HepG2 (cell line): ENCODE measurements at regions not wholly inside any gene's neighbourhood (a gene's known extent, or its start where the extent isn't known, plus 50 kb on each side); places are given as distances from the start of the nearest gene placed in this dataset.

ENCODE experiments used
- ATAC-seq: fragments of 200-7000 bp; cut with Tn5 transposase; 3 replicates; pipeline ENCODE4 v1.9.1; 2020; ENCODE audit warnings: mild to moderate bottlenecking, moderate library complexity
- BruUV-seq: library from RNA; stranded (reverse); fragments of 400-500 nt; replicated peaks from 2 replicates; lab custom pipeline; 2021; lab: Mats Ljungman, UMichigan
- CTCF ChIA-PET: fragments of 300-600 bp; formaldehyde crosslinking; extraction: SDS; loops from one replicate; lab custom pipeline; 2021; ENCODE audit warnings: low total read pairs, inconsistent platforms, low intra/inter-chr PET ratio; lab: Yijun Ruan, JAX
- POLR2A ChIA-PET: fragments of 350-600 bp; sonication (Branson Sonifier 250); formaldehyde crosslinking; loops from one replicate; lab custom pipeline; 2020; ENCODE audit warnings: antibody characterized with exemption, inconsistent platforms; lab: Yijun Ruan, JAX
- DNase-seq: peaks from one replicate; pipeline ENCODE4 v3.0.0-alpha.2; 2015; ENCODE audit warnings: low spot score
- FAIRE-seq: peaks from 3 replicates; lab custom pipeline; 2011; peaks lifted over from hg19 to GRCh38; lab: Jason Lieb, UNC
- H2AFZ ChIP-seq: one replicate; pipeline ENCODE4 v1.6.1; 2011; ENCODE audit warnings: low read length, inconsistent platforms
- H3K27ac ChIP-seq: fragments of 300-600 bp; 3 replicates; pipeline ENCODE4 v1.8.0; 2011; ENCODE audit warnings: mixed run types, mild to moderate bottlenecking, mixed read lengths, low read length, inconsistent platforms; ENCODE audit not compliant: insufficient read depth; ENCODE audit errors: extremely low read length
- H3K27me3 ChIP-seq, 2 experiments: fragments of 200-600 bp in 1 of 2; 2 replicates in 1 of 2; 3 replicates in 1 of 2; pipeline versions ENCODE4 v1.6.0 to v1.8.0; 2011; ENCODE audit warnings: low read length in 2 of 2, mild to moderate bottlenecking in 2 of 2, moderate library complexity in 2 of 2, inconsistent platforms in 1 of 2; ENCODE audit not compliant: insufficient read depth in 2 of 2, control insufficient read depth in 1 of 2
- H3K36me3 ChIP-seq, 2 experiments: fragments of 200-600 bp in 1 of 2; replicated peaks in 1 of 2; 2 replicates in 1 of 2; 3 replicates in 1 of 2; pipeline versions ENCODE4 v1.5.1 to v1.8.0; 2011; ENCODE audit warnings: low read length in 2 of 2, inconsistent platforms in 1 of 2; ENCODE audit not compliant: insufficient read depth in 2 of 2, control insufficient read depth in 1 of 2
- H3K4me1 ChIP-seq: 2 replicates; pipeline ENCODE4 v1.5.1; 2012; ENCODE audit warnings: low read length, inconsistent platforms; ENCODE audit not compliant: insufficient read depth
- H3K4me2 ChIP-seq: 2 replicates; pipeline ENCODE4 v1.6.0; 2011; ENCODE audit warnings: low read depth, low read length, inconsistent platforms
- H3K4me3 ChIP-seq, 3 experiments: fragments of 200-600 bp in 1 of 3; sonication (generic), shearing (Covaris generic) in 1 of 3; replicated peaks in 1 of 3; 2 replicates each; pipeline ENCODE4 v1.5.1; 2011 to 2016; ENCODE audit warnings: low read length in 3 of 3, inconsistent platforms in 2 of 3, low read depth in 2 of 3, mild to moderate bottlenecking in 2 of 3, control low read depth in 1 of 3, mixed read lengths in 1 of 3; ENCODE audit not compliant: insufficient read depth in 1 of 3
- H3K79me2 ChIP-seq: one replicate; pipeline ENCODE4 v1.6.1; 2011; ENCODE audit warnings: low read length, inconsistent platforms; ENCODE audit not compliant: insufficient read depth
- H3K9ac ChIP-seq: 2 replicates; pipeline ENCODE4 v1.6.0; 2011; ENCODE audit warnings: mild to moderate bottlenecking, low read depth, low read length, inconsistent platforms; ENCODE audit not compliant: insufficient read depth
- H3K9me3 ChIP-seq: 2 replicates; pipeline ENCODE4 v1.5.1; 2012; ENCODE audit warnings: mild to moderate bottlenecking, low read length
- H4K20me1 ChIP-seq: 2 replicates; pipeline ENCODE4 v1.6.0; 2011; ENCODE audit warnings: inconsistent platforms, mild to moderate bottlenecking, low read length, moderate library complexity; ENCODE audit not compliant: insufficient read depth
- ERF ChIP-seq: IDR thresholded peaks from 2 replicates; pipeline ENCODE4 v1.6.1; 2018; ENCODE audit warnings: missing biosample characterization, missing genetic modification reagents
- ETV5 ChIP-seq: IDR thresholded peaks from 2 replicates; pipeline ENCODE4 v1.6.1; 2018; ENCODE audit warnings: missing biosample characterization, missing genetic modification reagents, inconsistent platforms, borderline replicate concordance
- GLI4 ChIP-seq: sonication (generic); formaldehyde crosslinking; IDR thresholded peaks from 2 replicates; pipeline ENCODE4 v1.5.1; 2020; ENCODE audit warnings: missing genetic modification reagents, mild to moderate bottlenecking, moderate library complexity, borderline replicate concordance
- HMG20A ChIP-seq: IDR thresholded peaks from 2 replicates; pipeline ENCODE4 v1.6.1; 2016; ENCODE audit warnings: borderline replicate concordance
- JUND ChIP-seq: sonication (generic); formaldehyde crosslinking; IDR thresholded peaks from 2 replicates; pipeline ENCODE4 v1.8.0; 2022; ENCODE audit warnings: mild to moderate bottlenecking, missing genetic modification reagents
- MIXL1 ChIP-seq: IDR thresholded peaks from 2 replicates; pipeline ENCODE4 v1.6.1; 2016
- PHF5A ChIP-seq: IDR thresholded peaks from one replicate; pipeline ENCODE4 v1.6.1; 2018; ENCODE audit warnings: low read depth, missing genetic modification reagents; ENCODE audit not compliant: unreplicated experiment
- SYNCRIP ChIP-seq: fragments of 200-400 bp; formaldehyde crosslinking; IDR thresholded peaks from 2 replicates; pipeline ENCODE4 v1.6.1; 2018; ENCODE audit warnings: mild to moderate bottlenecking, low read depth, low read length; ENCODE audit not compliant: insufficient read depth
- ZBTB8A ChIP-seq: sonication (generic); formaldehyde crosslinking; IDR thresholded peaks from 2 replicates; pipeline ENCODE4 v1.4.0; 2020; ENCODE audit warnings: mild to moderate bottlenecking, low read depth, missing genetic modification reagents, borderline replicate concordance
- ZNF101 ChIP-seq: sonication (generic); formaldehyde crosslinking; IDR thresholded peaks from 2 replicates; pipeline ENCODE4 v1.4.0; 2020; ENCODE audit warnings: mild to moderate bottlenecking, low read depth, missing genetic modification reagents, borderline replicate concordance
- ZNF180 ChIP-seq: sonication (generic); formaldehyde crosslinking; IDR thresholded peaks from 2 replicates; pipeline ENCODE4 v1.4.0; 2020; ENCODE audit warnings: low read depth, missing genetic modification reagents, borderline replicate concordance
- WGBS: methylation state at CpG from one replicate; pipeline ENCODE4 v1.1.6; 2017; ENCODE audit warnings: low lambda C conversion rate; 5-methylcytosine and 5-hydroxymethylcytosine counted together
- in situ Hi-C: cut with HindIII; loops from 2 replicates; pipeline ENCODE4 v1.10.0; 2017; ENCODE audit warnings: low pct_unique_long_range_greater_than_20kb; ENCODE audit not compliant: extremely low pct_ligation_motif_present
- intact Hi-C: fragments of 100-400 bp; cut with micrococcal nuclease; formaldehyde crosslinking; loops from one replicate; pipeline ENCODE4 v1.10.0; 2022; ENCODE audit not compliant: unreplicated experiment
- TF ChIP-seq, protein P1 (sequence below): sonication (generic); formaldehyde crosslinking; IDR thresholded peaks from 2 replicates; pipeline ENCODE4 v1.8.1; 2023; ENCODE audit warnings: mild to moderate bottlenecking, missing genetic modification reagents, borderline replicate concordance

DNA sequence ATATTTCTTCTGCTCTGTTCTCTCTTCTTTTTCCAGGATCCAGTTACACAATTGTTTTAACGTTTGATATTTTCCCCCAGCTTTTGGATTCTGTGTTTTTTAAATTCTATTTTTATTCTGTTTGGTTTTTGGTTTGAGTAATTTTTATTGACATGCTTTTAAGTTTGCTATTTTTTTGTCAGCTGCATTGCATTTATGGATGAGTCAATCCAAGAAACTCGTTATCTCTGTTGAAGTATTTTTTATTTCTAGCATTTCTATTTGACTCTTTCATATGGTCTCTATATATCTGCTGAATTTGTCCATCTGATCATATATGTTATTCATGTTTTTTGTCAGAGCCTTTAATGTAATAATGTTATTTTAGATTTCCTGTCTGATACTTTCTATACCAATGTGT lies 65.6 kb downstream of the DDIT4L start:
- no peak overlapping the region for H3K4me3 ChIP-seq
- WGBS = 0% methylated on average over 2 of the region's 2 CpGs
- H3K27ac ChIP-seq = no peak overlapping the region
- no peaks in the 10 kb centered on the region for H3K79me2 ChIP-seq
- no peak overlapping the region for H3K9ac ChIP-seq
- H3K27me3 ChIP-seq = no peaks in the 10 kb centered on the region; a peak in 1 of 5 replicates
- H3K9me3 ChIP-seq = no peaks in the 10 kb centered on the region
- no peak overlapping the region for H2AFZ ChIP-seq
- CTCF ChIA-PET = no interaction called here
- no peaks in the 10 kb centered on the region for H4K20me1 ChIP-seq
- H3K4me2 ChIP-seq = no peak overlapping the region
- no peak for TF ChIP-seq ZBTB8A (CRISPR knock-in tag)
- no peak for TF ChIP-seq HMG20A (CRISPR knock-in tag)
- TF ChIP-seq JUND (CRISPR knock-in tag) = no peak
- no peak for TF ChIP-seq MIXL1 (CRISPR knock-in tag)
- no peak for TF ChIP-seq ERF (CRISPR knock-in tag)
- no peak for TF ChIP-seq ZNF101 (CRISPR knock-in tag)
- TF ChIP-seq PHF5A = no peak
- no peak for TF ChIP-seq GLI4 (CRISPR knock-in tag)
- TF ChIP-seq ETV5 = no peak
- TF ChIP-seq ZNF180 (CRISPR knock-in tag) = no peak
- TF ChIP-seq SYNCRIP = no peak
- TF ChIP-seq, protein P1, sequence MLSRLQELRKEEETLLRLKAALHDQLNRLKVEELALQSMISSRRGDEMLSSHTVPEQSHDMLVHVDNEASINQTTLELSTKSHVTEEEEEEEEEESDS (CRISPR knock-in tag) = no peak
- TF ChIP-seq, all 625 proteins: peak for 0
- intact Hi-C loops = no loop called here
- FAIRE-seq = no peak
- ATAC-seq = no peak
- Histone ChIP-seq H3K36me3 (no peaks in the 10 kb centered on the region), H3K4me1 (no peaks in the 10 kb centered on the region)
- no TSS peak for BruUV-seq
- POLR2A ChIA-PET = no interaction called here
- no peak for DNase-seq
- in situ Hi-C loops = no loop called here
